ENCODE measurements at regions not wholly inside any gene's neighbourhood (a gene's known extent, or its start where the extent isn't known, plus 50 kb on each side); places are given as distances from the start of the nearest gene placed in this dataset.
"Not testable (repeated sequence)": the region's sequence is repeated elsewhere in the genome, so short reads cannot be mapped to it uniquely, and the experiment has no call there.

- WGBS (ENCODE audit: insufficient coverage): no CpG with 5 or more reads among the region's 1 CpG
- H3K4me2 ChIP-seq (replicated peaks; ENCODE audit: extremely low read depth, low read length, poor library complexity, severe bottlenecking): no peak overlapping the region
- no peak for TF ChIP-seq CTCF (IDR thresholded peaks at IDR 0.05)
These were observed 147.5 kb upstream of the ALDH1B1 start for GRCh38 chr9:38244971-38245370.

GRCh38 chr9:38243993-38244392 is 148.5 kb upstream of the ALDH1B1 start:
- Mint-ChIP-seq H3K27me3 (ENCODE audit: low read depth in 3 of 3) (peaks cover 0 to 7% (median 2%) of the 10 kb centered on the region in 3 donors), H3K36me3 (no peaks in the 10 kb centered on the region), H3K27ac (peak overlapping the region in 1 of 7 donors; percentile 41), H3K4me1 (no peaks in the 10 kb centered on the region), H3K4me3 (no peak overlapping the region), H3K9me3 (peaks cover 0 to 6% (median 0%) of the 10 kb centered on the region in 7 donors)
- Histone ChIP-seq H4K20me1 (ENCODE audit: insufficient read depth, low read length) (no peaks in the 10 kb centered on the region), H3K4me1 (ENCODE audit: control insufficient read depth in 1 of 2, insufficient read depth in 2 of 2, low read length in 2 of 2) (no peaks in the 10 kb centered on the region), H3K9ac (ENCODE audit: insufficient read depth, low read length, poor library complexity, severe bottlenecking) (no peak overlapping the region), H3K27ac (ENCODE audit: low read depth in 1 of 2, low read length in 2 of 2) (no peak overlapping the region), H3K4me3 (replicated peaks in 1 of 3; ENCODE audit: low read depth in 2 of 3, low read length in 3 of 3) (no peak overlapping the region), H3K36me3 (replicated peaks in 1 of 2; ENCODE audit: control insufficient read depth in 1 of 2, insufficient read depth in 2 of 2, low read length in 2 of 2) (no peaks in the 10 kb centered on the region), H3K4me2 (replicated peaks; ENCODE audit: extremely low read depth, low read length, poor library complexity, severe bottlenecking) (no peak overlapping the region), H3K79me2 (ENCODE audit: insufficient read depth, low read length) (no peaks in the 10 kb centered on the region), H2AFZ (ENCODE audit: insufficient read depth, low read depth, low read length, poor library complexity, severe bottlenecking) (no peak overlapping the region), H3K9me3 (replicated peaks in 1 of 2; ENCODE audit: control insufficient read depth in 1 of 2, insufficient read depth in 1 of 2, low read length in 2 of 2) (no peaks in the 10 kb centered on the region), H3K27me3 (ENCODE audit: control insufficient read depth in 2 of 2, insufficient read depth in 2 of 2, low read length in 2 of 2) (no peaks in the 10 kb centered on the region)
- no peak for TF ChIP-seq CTCF (IDR thresholded peaks at IDR 0.05)
- no peak for DNase-seq
- intact Hi-C loops (cut with micrococcal nuclease): no loop called here
- WGBS (ENCODE audit: insufficient coverage): 83% methylated on average over 1 of the region's 4 CpGs

More at GRCh38 chr9:38244971-38245370, 147.5 kb upstream of the ALDH1B1 start:
- Mint-ChIP-seq H3K4me1 (no peaks in the 10 kb centered on the region), H3K36me3 (no peaks in the 10 kb centered on the region), H3K27ac (no peak overlapping the region), H3K27me3 (ENCODE audit: low read depth in 3 of 3) (peaks cover 0 to 7% (median 4%) of the 10 kb centered on the region in 3 donors), H3K4me3 (no peak overlapping the region), H3K9me3 (peaks cover 0 to 6% (median 0%) of the 10 kb centered on the region in 7 donors)
- H3K4me3 ChIP-seq (replicated peaks in 1 of 3; ENCODE audit: low read depth in 2 of 3, low read length in 3 of 3): no peak overlapping the region
- no peaks in the 10 kb centered on the region for H3K27me3 ChIP-seq (ENCODE audit: control insufficient read depth in 2 of 2, insufficient read depth in 2 of 2, low read length in 2 of 2)
- H3K4me1 ChIP-seq (ENCODE audit: control insufficient read depth in 1 of 2, insufficient read depth in 2 of 2, low read length in 2 of 2): no peaks in the 10 kb centered on the region
- intact Hi-C loops (cut with micrococcal nuclease): no loop called here
- no peak for DNase-seq
- H2AFZ ChIP-seq (ENCODE audit: insufficient read depth, low read depth, low read length, poor library complexity, severe bottlenecking): no peak overlapping the region
- no peaks in the 10 kb centered on the region for H3K79me2 ChIP-seq (ENCODE audit: insufficient read depth, low read length)
- H4K20me1 ChIP-seq (ENCODE audit: insufficient read depth, low read length): no peaks in the 10 kb centered on the region
- no peak overlapping the region for H3K9ac ChIP-seq (ENCODE audit: insufficient read depth, low read length, poor library complexity, severe bottlenecking)
- no peaks in the 10 kb centered on the region for H3K36me3 ChIP-seq (replicated peaks in 1 of 2; ENCODE audit: control insufficient read depth in 1 of 2, insufficient read depth in 2 of 2, low read length in 2 of 2)
- no peak overlapping the region for H3K27ac ChIP-seq (ENCODE audit: low read depth in 1 of 2, low read length in 2 of 2)
- no peaks in the 10 kb centered on the region for H3K9me3 ChIP-seq (replicated peaks in 1 of 2; ENCODE audit: control insufficient read depth in 1 of 2, insufficient read depth in 1 of 2, low read length in 2 of 2)

GRCh38 chr9:38242151-38242550 is 150.4 kb upstream of the ALDH1B1 start:
- not testable (repeated sequence) for H3K4me3 Mint-ChIP-seq; H3K27me3 Mint-ChIP-seq (ENCODE audit: low read depth in 3 of 3); H3K36me3 Mint-ChIP-seq

More at GRCh38 chr9:38242151-38242550, 150.4 kb upstream of the ALDH1B1 start:
- DNase-seq; H3K27me3 ChIP-seq (ENCODE audit: control insufficient read depth in 2 of 2, insufficient read depth in 2 of 2, low read length in 2 of 2); H3K4me1 ChIP-seq (ENCODE audit: control insufficient read depth in 1 of 2, insufficient read depth in 2 of 2, low read length in 2 of 2); H3K27ac Mint-ChIP-seq; H3K4me3 ChIP-seq (replicated peaks in 1 of 3; ENCODE audit: low read depth in 2 of 3, low read length in 3 of 3); H3K4me1 Mint-ChIP-seq; H4K20me1 ChIP-seq (ENCODE audit: insufficient read depth, low read length); H3K9me3 Mint-ChIP-seq; H2AFZ ChIP-seq (ENCODE audit: insufficient read depth, low read depth, low read length, poor library complexity, severe bottlenecking); H3K27ac ChIP-seq (ENCODE audit: low read depth in 1 of 2, low read length in 2 of 2); H3K36me3 ChIP-seq (replicated peaks in 1 of 2; ENCODE audit: control insufficient read depth in 1 of 2, insufficient read depth in 2 of 2, low read length in 2 of 2); H3K9ac ChIP-seq (ENCODE audit: insufficient read depth, low read length, poor library complexity, severe bottlenecking); H3K9me3 ChIP-seq (replicated peaks in 1 of 2; ENCODE audit: control insufficient read depth in 1 of 2, insufficient read depth in 1 of 2, low read length in 2 of 2); H3K4me2 ChIP-seq (replicated peaks; ENCODE audit: extremely low read depth, low read length, poor library complexity, severe bottlenecking); H3K79me2 ChIP-seq (ENCODE audit: insufficient read depth, low read length); intact Hi-C loops (cut with micrococcal nuclease): not testable (repeated sequence)
- whole genome bisulfite sequencing (ENCODE audit: insufficient coverage): no CpG with 5 or more reads among the region's 30 CpGs

All from CD14-positive monocyte (primary cell).